HG03060 (cell line): ENCODE measurements at regions not wholly inside any gene's neighbourhood (a gene's known extent, or its start where the extent isn't known, plus 50 kb on each side); places are given as distances from the start of the nearest gene placed in this dataset.
"Not testable (repeated sequence)": the region's sequence is repeated elsewhere in the genome, so short reads cannot be mapped to it uniquely, and the experiment has no call there.

Source experiments
- ATAC-seq: cut with Tn5 transposase; IDR thresholded peaks from one replicate; pipeline ENCODE4 v1.9.1; 2021; ENCODE audit warnings: low read depth, moderate number of reproducible peaks; ENCODE audit not compliant: unreplicated experiment

DNA sequence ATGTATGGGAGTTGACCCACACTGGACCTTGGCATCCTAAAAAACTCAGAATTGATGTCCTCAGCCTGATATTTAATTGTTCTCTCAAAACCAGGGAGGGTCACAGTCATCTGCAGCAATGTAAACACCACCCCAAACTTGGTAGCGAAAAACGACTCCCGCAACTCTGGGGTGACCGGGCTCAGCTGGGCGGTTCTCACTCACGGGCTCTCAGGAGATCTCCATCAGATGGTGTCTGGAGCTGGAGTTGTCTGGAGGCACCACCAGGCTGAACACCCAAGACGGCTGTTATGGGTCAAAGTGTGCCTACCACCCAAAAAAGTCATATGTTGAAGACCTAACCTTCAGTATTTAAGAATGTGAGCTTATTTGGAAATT is 50.9 kb upstream of the NXT1 start:
- ATAC-seq = no peak

DNA sequence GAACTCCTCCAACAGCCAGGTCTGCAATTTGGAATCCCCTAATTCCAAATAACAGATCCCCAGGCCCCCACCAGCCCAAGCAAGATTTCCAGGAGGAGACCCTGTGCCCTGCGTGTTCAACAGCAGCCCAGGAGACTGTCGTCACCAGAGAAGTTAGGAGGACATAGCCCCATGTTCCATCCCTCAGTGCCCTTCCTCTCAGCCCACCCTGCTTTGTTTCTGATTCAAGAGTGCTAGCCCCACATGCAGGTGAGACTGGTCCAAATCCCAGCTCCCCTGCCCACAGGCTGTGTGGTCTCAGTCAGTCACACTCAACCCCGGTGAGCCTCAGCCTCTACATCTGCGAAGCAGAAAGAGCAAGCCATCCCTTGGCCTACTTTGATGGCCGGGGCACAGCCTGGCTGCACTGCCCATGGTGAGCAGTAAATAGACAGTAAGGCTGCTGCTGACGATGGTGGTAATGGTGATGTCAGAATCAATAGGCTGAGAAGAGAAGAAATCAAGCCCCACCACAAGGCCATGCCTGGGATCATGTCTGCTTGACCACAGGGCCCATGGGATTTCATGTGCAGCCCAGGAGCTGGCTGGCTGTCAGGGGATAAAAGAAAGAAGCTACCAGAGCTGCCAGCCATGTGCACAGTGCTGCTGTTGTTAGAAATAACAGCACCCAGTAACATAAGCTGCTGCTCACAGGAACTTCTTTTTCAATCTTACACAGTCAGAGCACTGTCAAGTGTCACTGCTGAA is 51.5 kb upstream of the NXT1 start:
- no peak for ATAC-seq

DNA sequence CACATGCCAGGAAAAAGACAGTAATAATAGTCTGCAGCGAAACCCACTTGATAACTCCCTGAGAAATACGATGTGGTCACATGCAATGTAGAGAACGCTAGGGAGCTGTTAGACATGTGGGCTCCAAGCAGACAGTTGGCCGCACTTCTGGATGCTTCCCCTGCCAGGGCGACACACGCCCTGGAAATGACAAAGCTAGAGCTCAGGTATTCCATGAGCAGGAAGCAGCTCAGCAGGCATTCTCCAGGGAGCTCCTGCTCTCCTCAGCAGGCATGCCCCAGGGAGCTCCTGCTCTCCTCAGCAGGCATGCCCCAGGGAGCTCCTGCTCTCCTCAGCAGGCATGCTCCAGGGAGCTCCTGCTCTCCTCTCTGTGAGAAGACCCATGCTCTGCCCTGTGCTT is 52.4 kb upstream of the NXT1 start:
- ATAC-seq = no peak

DNA sequence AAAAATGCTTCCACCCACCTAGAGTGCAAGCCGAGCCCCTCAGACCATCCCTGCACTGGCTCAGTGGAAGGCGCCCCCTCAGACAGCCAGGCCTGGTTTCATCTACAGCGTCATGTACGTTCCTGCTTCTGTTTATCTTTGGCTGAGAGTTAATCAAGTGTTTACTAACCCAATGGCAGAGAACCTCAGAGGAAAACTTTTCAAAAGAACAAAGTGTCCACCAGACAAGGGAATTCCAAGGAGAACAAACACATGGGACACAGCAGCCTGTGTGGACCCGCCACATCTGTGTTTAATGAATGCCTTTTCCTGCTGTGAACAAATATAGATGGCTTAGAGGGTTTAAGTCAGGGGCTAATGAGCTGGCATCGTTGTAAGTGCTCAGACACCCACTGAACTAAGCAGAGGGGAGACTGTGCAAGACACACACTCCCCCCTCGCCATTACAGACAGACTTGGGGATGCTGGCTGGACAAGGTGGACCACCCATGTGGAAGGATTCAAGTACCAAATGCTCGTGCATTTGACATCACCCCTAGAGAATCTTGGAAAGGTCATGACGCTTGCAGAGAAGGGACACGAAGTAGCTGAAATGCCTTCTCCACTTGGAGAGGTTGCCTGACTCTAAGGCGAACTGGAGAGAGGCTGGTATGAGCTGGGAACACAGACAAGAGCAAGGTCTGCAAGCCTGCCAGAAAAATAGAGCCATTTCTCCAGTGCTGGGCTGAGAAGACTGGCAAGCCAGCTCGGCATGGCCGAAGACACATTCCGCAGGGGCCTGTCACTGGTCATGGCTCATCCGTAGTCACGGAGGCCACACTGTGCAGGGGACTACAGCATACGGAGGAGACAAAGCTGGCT is 53.5 kb upstream of the NXT1 start:
- ATAC-seq = no peak

DNA sequence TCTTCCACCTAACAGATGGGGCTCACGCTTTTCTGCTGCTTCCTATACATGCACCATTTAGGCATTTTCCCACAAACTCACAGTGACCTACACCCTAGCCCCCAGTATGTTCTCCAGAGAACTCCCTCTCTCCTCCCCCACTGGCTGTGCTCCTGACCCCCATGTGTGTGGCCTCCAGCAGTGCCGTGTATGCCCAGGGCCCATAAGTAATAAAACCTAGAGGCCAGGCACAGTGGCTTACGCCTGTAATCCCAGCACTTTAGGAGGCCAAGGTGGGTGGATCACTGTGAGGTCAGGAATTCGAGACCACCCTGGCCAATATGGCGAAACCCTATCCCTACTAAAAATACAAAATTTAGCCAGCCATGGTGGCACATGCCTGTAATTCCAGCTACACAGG is 54.7 kb upstream of the NXT1 start:
- ATAC-seq = no peak

DNA sequence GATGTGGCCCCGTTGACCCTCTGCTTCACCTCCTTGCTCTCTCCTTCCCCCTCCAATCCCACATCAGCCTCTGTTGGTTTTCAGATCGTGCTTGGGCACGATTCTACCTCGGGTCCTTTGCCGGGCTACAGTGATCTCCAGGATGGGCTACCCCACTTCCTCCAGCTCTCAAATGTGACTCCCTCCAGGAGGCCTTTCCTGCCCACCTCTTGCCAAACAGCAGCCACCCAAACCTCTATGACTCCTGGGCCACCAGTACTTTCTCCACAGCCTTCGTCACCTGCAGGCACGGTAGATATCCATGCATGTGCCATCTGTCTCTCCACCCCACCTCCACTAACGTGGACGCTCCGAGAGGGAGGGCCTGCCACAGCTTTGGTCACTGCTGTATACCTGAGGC is 55.9 kb upstream of the NXT1 start:
- ATAC-seq = no peak

DNA sequence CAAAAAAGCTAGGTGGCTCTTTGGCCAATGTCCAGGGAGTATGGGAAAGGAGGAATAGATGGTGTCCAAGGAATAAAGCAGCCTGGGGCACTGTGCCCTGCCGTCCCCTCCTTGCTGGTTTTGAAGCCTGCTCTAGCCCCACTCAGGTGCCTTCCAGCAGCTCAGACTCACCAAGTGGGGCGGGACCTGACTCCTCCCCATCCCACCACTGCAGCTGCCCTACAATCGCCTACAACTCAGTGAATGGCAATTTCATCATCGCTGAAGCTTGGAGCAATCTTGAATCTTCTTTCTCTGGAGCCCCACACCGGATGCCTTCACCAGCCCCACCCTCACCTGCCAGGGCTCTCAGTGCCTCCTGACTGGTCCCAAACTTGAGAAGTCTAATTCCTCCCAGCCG is 56.4 kb upstream of the NXT1 start:
- no peak for ATAC-seq

DNA sequence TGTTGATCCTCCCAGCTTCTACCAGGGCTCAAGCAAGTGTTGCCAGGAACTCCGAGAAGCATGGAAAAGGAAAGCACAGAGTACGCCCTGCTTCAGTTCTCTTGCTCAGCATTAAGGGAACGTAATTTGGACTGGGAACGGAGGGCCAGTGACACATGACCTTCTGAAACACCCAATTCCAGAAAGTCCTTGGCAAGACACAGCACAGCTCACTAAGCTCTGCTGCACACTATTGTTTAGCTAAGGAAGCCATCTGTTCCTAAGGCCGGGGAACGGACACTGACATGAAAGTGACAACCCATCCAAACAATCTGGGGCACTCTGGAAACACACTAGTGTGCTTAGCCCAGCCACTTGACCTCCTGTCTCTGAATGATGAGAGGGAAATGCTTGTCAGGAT is 56.9 kb upstream of the NXT1 start:
- no peak for ATAC-seq

DNA sequence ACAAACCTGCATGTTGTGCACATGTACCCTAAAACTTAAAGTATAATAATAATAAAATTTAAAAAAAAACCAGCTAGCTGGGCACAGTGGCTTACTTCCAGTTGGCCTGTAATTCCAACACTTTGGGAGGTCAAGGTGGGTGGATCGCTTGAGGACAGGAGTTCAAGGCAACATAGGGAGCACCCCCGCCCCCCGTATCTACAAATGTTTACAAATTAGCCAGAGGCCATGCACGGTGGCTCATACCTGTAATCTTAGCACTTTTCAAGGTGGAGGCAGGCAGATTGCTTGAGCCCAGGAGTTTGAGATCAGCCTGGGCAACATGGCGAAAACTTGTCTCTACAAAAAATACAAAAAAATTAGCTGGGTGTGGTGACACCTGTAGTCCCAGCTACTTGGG is 58.3 kb upstream of the NXT1 start:
- ATAC-seq = not testable (repeated sequence)

DNA sequence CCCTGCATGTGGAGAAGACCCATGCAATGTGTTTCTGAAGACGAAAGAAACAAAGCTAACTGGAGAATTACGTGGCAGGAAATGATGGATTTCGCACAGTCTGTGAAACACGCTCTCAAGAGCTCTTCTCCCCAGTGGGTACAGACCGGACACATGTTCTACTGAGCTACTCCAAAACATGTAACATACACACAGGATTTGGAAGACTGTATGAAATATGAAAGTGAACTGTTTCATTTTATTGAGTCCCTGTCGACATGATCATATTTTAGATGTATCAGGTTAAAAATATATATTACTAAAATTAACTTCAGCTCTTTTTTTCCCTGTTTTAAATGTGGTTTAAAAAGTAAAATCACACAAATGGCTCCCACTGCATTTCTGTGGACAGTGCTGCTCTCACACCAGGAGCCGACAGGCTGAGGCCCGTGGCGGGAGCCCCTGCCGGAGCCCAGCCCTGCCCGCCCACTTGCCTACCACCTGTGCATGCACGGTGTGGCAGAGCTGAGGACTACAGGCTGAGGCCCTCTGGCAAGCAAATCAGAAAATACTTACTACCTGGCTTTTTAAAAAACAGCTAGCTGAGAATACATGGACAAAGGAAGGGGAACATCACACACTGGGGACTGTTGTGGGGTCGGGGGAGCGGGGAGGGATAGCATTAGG is 58.9 kb upstream of the NXT1 start:
- no peak for ATAC-seq

DNA sequence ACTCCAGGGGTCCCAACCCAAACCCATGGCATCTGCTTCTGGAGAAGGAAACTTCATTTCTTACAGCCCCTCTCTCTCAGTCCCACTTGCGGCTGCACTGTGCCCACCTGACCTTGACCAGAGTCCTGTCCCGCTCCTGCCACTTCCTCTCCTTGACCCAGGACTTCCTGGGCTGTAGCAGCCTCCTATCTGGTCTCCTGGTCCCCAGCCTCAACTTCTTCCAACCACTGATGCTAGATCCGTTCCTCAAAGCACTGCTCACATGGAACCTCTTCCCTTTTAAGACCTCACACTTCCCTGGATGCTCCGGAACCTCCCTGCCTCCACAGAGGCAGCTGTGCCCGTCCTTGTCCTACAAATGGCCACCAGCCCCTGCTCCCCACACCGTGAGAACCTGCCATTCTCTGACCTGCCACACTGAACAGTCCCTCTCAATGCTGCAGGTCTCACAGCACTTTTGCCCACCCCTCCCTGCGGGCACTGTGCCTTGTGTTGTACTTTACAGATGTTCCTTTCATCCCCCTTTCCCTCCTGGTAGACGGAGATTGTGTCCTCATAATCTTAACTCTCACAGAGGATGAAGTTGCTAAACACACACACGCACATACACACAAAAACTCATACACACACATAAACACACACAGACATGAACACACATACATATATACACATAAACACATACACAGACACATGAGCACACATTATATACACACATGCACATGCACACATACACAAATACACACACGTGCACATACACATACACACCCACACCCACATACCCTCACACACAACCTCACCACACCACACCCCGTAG is 59.6 kb upstream of the NXT1 start:
- no peak for ATAC-seq

DNA sequence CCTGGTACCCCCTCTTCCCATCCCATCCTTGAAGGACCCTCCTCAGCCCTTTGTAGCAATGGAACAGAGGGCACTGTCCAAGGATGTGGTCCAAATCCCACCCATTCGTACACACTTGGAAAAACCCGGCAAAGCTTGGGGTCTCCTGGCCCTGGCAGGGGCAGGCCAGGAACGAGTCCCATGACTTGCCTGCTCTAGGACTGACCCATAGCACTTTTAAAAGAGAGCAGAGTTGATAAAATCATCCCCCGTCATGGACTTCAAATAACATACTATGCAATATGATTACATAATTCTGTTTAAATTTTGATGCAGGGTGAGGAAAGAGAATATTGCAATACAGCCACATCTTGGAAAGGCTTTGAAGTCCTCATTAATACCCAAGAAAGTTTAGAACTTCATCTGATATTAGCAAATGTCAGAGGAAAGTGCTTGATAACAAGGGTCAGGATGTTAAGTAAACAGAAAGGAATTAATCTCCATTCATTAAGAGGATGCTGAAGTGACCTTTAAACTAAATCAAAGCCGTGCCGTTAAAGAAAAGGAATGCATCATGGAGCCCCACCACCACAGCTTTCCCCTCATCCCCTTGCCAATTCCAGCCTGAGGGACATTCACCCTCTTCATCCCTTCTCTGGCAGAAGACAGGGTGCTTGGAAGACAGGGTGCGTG is 60.7 kb upstream of the NXT1 start:
- no peak for ATAC-seq

DNA sequence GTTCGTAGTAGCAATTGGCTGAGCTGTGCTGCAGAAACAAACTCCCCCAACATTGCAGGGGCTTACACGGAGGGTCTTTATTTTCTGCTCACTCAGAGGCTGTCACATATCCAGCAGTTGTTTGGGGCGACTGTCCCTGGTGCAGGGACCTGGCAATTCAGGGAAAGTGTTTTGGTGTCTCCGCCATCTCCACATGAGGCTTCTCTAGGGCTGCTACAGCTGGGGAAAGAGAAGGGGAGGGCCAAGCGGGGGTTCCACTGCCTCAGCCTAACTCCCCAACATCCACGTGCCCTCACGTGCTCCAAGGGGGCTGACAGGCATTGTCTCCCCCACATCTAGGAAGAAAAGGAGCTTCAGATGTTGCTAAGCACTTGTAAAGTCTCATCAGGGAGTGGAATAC is 61.3 kb upstream of the NXT1 start:
- no peak for ATAC-seq

DNA sequence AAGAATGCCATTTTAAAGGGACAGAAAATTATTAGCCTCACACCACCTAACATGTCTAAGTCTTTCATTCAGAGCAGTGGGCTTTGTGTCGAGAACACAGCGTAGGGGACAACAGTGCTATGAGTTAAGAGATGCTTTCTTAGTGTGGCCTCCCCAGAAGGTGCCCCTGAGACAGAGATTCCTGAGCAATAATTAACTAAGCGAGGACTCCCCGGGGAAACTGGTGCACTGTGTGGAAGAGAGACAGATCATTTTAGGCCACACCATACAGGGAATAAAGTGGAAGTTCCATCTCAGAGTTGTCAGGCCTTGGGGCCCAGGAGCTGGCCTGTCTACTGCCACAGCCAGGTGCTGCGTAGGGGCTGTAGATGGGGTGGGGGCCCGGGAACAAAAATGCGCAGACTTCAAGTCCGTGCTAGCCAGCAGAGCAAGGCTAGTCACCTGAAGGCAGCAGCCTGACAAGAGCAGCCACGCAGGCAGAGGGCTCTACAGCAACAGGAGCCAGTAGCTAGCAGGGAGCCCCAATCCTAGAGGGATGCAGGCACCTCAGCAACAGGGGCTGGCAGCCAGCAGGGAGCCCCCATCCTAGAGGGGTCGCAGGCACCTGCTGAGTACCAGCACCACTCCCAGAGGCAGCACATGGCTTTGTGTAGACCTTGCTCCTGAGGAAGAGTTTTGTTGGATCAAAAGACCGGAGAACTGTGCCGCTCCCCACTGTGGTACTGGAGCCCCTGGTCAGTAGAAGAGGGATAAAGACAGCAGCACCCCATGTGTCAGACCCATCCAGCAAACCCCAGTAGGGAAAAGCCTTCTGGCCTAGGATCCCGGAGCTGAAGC is 63.0 kb upstream of the NXT1 start:
- no peak for ATAC-seq

DNA sequence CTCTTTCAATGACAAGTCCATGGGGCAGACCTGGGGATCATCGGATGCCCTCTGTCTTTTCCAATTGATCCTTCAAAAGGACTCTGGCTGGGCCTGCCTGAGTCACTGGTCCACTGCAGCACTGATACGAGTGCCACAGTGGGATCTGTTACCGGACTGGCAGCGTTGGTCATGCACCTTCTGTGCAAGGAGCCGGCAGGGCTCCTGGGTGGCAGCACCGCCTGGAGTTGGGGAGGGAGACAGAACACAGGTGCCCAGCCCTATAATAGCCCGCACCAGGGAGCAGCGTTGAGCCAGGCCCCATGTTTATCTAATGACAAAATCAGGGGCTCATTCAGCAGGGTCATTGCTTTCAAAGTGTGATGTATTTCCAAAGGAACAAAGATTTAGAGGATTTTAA is 64.2 kb upstream of the NXT1 start:
- no peak for ATAC-seq

DNA sequence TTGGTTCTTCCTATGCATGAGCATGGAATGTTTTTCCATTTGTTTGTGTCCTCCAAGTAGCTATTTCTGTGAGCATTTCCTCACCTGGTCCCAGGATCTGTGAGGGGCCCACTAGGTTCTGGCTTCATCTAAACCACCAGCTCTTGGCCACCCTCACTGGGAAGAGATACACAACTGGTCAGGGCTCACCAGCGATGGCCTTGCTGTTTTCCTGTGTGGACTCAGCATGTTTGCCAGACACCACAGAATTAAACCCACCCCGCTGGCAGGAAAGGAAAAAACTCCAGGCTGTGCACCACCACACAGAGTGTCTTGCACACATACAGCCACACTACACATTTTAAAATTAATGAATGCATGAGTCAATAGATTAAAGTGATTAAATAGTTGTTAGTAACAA is 65.1 kb upstream of the NXT1 start:
- ATAC-seq = no peak

DNA sequence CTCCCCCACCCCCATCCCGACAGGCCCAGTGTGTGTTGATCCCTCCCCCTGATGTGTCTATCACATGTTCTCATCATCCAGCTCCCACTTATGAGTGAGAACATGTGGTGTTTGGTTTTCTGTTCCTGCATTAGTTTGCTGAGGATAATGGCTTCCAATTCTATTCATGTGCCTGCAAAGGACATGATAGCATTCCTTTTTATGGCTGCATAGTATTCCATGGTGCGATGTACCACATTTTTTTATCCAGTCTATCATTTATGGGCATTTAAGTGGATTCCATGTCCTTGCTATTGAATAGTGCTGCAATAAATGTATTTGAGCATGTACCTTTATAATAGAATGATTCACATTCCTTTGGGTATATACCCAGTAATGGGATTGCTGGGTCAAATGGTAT is 66.6 kb upstream of the NXT1 start:
- no peak for ATAC-seq

DNA sequence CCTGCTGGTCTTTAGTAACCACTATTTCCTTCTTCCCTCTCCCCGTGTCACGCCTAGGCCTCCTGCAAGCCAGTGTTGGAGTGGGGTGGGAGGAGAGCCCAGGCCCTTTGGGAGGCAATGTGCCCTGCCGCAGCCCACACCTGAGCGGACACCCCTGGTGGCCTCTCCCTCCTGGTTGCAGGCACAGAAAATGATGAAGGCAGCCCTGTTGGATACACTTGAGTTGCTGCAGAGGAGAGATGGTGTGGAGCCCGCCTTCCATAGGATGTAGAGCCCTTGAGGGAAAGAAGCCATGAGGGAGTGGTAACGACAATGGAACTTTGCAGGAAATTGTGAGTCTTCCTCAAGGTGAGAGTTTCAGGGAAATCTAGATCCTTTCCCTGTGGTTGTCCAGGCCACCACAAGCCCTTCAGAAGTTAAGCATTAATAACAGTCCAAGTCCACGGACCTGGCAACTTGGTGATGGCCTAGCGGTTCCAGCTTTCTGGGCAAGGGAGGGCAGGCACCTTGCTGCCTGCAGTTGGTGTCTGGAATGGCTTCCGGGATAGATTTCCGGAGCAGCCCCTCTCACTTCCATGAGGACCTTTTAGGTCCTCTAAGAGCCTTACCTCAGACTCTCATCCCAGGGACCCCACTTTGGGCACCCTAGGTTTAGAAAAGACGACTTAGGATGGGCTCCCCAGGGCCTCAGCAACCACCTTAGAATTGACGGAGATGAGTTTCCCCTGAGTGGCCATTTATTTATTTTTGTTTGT is 67.3 kb upstream of the NXT1 start:
- ATAC-seq = no peak

DNA sequence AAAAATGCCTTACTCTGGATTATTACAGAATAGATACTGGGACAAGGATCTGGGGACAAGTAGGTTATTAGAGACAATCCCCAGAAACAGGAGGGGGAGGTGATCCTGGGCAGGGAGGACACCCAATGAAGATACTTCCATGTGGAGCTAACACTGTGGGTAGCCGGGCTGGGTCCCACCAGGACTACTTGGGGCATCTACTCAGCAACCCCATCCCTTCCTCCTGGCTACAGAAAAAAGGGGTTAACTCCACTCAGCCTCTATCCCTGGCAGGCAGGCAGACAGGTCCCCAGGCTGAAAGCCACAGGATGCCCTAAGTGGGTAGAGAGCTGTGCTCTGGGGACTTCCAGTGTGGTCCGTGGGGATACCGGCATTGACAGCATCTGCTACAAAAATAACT is 68.0 kb upstream of the NXT1 start:
- ATAC-seq = no peak
